OCI-LY1 (cell line): ENCODE measurements at regions not wholly inside any gene's neighbourhood (a gene's known extent, or its start where the extent isn't known, plus 50 kb on each side); places are given as distances from the start of the nearest gene placed in this dataset.

Source experiments
- EZH2 ChIP-seq: fragments of 200-600 bp; sonication (generic), shearing (Covaris generic); IDR thresholded peaks from 2 replicates; pipeline ENCODE4 v1.8.0; 2017; ENCODE audit warnings: borderline replicate concordance, mixed run types, mild to moderate bottlenecking, antibody characterized with exemption, low read length, moderate library complexity, mixed read lengths
- TF ChIP-seq, protein P1 (sequence below): fragments of 200-600 bp; sonication (generic), shearing (Covaris generic); IDR thresholded peaks from 2 replicates; pipeline ENCODE4 v1.5.1; 2017; ENCODE audit warnings: mild to moderate bottlenecking, antibody characterized with exemption, low read length, moderate library complexity, mixed read lengths

DNA sequence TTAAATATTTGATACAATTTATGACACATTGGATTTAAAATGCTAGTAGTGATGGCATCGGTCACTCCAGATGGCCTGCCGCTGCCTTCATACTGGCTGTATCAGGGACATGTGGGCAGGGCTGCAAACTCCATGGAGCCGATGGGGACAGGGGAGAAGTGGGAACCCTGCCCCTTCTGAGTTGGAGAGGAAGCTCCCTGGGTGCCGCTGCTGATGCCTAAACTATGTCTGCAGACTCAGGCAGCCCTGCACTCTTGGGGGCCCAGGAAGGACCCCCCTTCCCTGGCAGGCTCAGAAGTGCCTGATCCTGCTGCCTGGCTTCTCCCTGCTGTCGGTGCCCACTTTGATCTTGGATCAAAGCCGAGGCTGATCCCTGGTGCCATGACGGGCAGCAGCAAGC lies 1522.1 kb downstream of the OTOL1 start:
- TF ChIP-seq, protein P1, sequence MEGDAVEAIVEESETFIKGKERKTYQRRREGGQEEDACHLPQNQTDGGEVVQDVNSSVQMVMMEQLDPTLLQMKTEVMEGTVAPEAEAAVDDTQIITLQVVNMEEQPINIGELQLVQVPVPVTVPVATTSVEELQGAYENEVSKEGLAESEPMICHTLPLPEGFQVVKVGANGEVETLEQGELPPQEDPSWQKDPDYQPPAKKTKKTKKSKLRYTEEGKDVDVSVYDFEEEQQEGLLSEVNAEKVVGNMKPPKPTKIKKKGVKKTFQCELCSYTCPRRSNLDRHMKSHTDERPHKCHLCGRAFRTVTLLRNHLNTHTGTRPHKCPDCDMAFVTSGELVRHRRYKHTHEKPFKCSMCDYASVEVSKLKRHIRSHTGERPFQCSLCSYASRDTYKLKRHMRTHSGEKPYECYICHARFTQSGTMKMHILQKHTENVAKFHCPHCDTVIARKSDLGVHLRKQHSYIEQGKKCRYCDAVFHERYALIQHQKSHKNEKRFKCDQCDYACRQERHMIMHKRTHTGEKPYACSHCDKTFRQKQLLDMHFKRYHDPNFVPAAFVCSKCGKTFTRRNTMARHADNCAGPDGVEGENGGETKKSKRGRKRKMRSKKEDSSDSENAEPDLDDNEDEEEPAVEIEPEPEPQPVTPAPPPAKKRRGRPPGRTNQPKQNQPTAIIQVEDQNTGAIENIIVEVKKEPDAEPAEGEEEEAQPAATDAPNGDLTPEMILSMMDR, result no peak
- no peak for TF ChIP-seq EZH2
